HG03354 (cell line): ENCODE measurements at regions not wholly inside any gene's neighbourhood (a gene's known extent, or its start where the extent isn't known, plus 50 kb on each side); places are given as distances from the start of the nearest gene placed in this dataset.

Experiments used
- ATAC-seq: cut with Tn5 transposase; IDR thresholded peaks from one replicate; pipeline ENCODE4 v1.9.1; 2021; ENCODE audit warnings: mild to moderate bottlenecking; ENCODE audit not compliant: unreplicated experiment, poor library complexity, severe bottlenecking

DNA sequence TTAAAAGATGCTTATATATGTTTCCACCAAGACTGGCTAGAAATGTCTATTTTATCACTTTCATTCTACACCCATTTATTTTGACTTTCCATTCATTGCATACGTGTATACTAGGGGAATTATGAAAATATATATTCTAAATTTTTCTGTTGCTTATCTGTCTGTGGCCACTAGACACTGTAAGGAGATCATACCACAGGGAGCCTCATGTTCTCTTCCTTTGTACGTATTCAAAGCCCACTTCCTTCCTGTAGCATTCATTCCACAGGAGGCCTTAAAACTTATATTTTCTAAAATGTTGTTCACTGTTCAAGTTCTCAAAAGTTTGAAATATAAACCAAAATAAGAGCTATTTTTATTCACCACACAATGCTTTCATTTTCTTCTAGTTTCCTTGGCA lies 1848.9 kb upstream of the TENM3 start:
- peak; percentile 61 for ATAC-seq

DNA sequence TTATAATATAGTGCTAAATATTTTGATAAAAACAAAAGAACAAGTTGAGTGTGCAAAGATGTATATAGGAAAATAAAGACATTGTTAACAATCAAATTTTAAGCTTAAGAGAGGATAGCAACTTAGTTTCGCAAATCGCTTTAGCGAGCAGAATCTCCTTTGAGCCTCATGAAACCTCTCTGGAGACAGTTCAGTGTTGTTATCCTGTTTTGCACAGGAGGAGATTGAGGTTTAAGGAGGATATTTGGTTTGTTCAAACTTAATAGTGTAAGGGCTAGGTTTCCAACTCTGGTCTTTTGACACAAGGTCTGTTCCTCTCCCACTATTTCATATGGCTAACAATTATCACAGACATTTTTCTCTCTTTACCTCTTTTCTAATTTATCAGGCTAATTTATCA lies 1848.5 kb upstream of the TENM3 start:
- ATAC-seq = peak; percentile 35

DNA sequence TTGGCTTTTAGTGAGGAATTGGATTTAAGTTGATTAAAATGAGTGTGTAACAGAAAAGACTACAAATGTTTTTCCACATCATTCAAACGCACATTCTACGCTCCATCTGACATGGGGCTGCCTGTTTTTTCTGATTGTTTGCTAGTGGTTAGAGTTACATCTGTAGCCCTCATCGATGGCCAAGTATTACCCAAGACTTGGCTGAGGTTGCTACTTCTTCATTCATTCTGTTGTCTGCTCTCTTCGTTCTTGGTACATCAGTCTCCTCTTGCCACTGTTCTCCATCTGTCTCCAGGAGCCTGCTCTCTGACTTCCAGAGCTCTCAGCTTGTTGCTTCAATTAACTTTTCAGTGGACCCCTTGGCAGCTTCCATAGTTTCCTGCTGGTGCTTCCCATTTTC lies 1844.6 kb upstream of the TENM3 start:
- ATAC-seq = no peak

DNA sequence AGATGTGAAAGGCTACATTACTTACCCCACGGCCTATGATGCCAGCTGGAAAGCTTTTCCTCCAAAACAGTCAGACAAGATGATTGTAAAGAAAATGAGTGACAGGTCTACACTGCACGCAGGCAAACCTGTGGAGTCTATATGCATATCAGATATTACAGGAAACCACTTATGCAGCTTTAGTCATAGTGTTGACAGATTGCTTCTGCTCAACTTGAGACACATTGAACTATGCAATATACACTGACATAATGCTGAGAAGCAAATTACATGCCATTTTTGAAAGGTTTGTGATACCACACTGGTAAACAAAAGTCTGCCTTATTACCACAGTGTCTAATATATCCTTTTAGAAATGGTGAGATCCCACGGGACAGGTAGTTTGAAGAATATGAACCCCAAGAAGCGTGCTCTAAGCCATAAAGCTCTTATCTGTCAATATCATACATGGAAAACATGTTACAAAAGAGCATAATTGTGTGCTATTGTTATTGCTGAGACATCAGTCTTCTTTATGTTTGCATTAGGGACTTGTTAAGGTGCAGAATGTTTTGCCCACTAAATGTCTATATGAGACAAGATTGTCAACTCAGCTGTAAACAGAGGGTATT lies 1835.8 kb upstream of the TENM3 start:
- ATAC-seq = no peak

DNA sequence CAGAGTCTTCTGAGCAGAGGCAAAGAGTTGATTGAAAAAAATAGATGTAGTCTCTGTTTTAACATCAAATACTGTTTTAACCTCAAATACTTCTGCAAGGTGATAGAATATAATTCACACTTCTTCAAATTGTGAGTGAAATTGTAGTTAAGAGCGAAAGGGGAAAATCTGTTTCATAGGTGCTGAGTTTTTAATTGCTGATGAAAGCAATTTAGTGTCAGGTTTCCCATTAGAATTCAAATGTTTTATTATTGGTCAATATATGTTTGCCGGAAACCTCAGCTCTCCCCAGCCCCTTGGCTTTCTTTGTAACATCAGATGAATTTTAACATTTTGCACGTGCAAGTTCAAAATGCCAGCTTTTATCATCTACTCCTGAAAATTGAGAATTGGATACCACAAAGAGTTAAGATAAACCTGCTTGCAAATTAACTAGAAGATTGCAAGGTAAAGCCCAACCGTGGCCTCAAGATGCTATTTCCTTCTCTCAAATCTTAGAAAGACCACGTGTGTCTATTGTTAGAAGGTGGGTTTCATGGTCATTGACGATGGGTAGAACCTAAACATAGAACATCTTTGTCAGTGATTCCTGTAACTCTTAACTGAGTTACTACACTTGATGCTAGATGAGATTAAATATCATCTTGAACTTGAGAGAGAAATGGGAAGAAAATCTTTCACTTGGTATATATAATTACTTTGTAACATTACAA lies 1824.2 kb upstream of the TENM3 start:
- peak; percentile 53 for ATAC-seq

DNA sequence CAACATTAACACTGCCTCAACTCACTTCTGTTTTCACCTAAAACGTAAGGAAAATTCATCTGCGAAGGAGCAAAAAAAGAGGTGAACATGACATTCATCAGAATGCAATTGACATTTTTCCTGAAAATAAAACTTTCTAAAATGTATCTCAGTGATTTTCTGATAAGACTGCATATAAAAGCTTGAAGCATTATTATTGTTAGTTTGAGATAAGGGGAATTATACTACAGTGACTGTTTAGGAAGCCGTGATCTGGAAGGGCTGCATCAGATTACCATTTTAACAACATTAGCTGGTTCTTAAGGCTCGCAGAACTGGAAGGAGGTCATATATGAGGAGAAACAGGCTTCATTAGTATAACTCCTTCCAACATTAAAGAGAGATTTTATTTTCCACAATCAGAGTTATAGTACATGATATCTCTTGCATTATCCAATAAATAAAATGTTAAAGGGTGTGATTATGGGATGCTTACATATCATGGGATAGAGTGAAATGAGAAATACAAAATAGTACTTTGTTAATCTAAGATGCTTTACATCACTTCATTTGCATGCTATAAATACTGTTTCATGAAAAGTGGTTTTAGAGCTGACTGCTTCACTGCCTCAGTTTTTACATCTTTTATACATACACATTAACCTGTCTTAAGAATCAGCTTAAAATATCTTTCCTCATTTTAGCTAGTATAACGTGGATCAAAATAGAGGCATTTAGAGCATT lies 1820.1 kb upstream of the TENM3 start:
- ATAC-seq = peak; percentile 74

DNA sequence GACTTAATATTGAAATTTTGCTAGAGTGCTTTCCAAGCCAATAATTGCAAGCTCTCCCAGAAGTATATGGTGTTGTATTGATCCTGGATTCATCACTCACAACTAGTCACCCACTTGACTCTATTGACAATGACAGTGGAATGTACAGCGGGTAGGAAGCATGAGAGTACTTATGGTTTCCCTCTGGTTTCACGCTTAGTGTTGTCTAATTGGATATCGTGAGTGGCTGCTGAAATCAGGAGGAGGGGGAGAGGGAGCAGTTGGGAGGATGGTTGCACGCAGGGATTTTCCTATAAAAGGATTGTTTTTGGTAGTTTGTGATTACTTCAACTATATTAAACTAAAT lies 1819.5 kb upstream of the TENM3 start:
- peak; percentile 35 for ATAC-seq

DNA sequence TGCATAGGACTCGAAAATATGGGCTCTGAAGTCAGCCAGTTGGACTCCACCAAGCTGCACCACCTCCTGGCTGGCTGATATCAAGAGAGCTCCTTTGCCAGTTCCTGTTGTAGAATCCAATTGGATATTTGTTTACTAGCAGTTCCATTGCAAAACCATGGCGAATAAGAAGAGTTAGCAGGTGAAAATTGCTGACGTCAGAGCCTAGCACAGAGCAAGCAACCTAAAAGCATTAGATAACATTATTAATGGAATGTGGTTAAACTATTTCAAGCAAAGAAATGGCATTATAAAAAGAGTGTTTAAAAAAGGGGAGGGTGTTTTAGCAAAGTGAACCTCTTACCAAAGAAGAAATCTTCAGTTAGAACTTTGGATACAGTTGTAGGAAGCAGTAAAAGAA lies 1816.3 kb upstream of the TENM3 start:
- ATAC-seq = no peak

DNA sequence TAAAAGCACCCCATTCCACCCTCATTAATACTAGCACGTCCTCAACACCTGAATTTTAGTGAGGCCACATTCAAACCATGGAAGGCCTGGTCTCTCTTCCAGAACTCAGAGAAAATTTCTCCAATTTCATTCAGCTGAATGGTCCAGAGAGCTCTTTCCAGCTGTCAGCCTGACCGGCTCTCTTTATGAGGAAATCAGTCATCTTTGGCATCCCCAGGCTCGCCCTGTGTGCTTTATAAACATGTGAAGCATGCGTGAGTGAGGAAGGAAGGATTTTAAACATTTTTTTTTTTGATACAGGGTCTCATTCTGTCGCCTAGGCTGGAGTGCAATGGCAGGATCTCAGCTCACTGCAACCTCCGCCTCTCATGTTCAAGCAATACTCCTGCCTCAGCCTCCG lies 1812.9 kb upstream of the TENM3 start:
- ATAC-seq = no peak

DNA sequence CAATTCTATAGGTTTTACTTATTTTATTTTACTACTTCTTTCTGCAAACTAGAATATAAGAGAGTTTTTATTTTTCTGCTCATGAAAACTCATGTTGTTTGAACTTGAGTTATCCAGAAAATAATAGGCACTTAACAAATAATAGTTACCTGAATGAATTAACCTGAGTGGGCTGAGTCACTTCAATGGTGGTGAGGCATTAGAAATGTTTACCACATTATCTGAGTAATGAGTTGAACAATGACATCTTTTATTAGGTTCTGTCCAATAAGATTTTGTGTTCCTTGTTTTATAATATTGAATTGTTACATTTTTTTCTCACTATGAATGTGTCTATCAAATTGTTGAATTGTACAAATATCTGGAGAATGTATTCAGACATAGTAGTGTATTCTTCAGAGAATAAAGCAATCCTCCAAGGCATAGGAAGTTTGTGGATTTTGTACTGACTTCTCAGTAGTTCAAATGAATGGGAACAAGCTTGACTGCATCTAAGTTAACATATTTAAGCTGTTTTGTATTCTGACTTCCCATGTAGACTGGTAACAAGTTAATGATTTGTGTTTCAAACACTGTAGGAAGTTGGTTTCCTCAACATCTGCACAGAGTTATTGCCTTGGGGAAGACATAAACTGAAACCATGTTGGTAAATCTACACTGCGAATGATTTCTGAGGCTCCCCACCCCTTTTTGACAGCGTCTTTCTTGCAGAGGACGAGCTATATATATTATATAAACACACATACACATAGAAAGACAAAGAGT lies 1808.9 kb upstream of the TENM3 start:
- peak; percentile 92 for ATAC-seq

DNA sequence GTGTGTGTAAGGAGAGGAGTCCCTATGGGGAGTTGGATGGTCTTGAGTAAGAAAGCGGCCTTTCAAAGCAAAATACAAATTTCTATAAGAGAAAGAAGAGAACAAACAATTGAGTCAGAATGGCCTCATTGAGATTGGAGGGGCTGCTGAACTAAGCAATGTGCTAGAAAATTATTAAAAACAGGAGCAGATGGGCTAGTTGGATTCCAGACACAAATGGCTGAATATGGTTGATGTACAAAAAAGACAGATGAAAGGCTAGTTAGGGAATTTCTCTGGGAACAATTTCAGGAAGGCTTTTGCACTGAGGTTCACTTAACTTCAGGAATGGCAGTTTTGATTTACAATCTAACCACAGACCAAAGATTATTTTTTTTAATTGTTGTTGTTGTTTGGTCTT lies 1806.8 kb upstream of the TENM3 start:
- ATAC-seq = no peak

DNA sequence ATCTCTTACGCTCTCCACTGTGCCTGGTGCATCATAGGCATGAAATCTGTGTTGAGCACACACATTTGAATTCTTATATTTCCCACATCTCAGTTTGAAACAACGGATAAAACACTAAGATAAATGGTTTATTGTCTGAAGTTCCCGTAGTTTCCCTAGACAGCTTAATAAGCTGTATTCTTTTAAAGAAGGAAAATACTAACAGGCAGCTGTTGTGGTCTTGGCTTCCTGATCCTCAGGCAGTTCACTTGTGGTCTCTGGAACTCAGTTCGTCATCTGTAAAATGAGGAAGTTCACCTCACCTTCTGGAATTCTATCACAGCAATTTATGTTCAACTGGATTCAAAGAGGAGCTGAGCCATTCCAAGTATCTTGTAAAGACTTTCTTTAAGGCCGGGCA lies 1805.6 kb upstream of the TENM3 start:
- ATAC-seq = no peak

DNA sequence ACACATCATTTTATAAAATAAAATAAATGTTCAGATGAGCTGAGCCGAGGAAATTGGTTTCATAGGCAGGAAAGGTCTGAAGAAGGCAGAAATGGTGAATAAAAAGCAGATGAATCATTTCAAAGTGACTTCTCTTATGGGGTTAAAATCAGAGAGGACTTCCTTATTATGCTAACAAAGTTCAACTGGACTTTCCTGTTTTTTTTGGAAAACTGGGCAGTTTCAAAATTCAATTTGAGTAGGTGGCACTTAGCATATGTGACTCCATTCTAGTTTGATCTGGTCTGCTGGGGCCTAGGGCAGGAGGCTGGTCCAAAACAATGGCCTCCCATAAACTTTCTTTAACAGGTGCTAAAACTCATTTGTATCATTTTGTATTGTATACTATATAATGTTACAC lies 1794.9 kb upstream of the TENM3 start:
- ATAC-seq = no peak

DNA sequence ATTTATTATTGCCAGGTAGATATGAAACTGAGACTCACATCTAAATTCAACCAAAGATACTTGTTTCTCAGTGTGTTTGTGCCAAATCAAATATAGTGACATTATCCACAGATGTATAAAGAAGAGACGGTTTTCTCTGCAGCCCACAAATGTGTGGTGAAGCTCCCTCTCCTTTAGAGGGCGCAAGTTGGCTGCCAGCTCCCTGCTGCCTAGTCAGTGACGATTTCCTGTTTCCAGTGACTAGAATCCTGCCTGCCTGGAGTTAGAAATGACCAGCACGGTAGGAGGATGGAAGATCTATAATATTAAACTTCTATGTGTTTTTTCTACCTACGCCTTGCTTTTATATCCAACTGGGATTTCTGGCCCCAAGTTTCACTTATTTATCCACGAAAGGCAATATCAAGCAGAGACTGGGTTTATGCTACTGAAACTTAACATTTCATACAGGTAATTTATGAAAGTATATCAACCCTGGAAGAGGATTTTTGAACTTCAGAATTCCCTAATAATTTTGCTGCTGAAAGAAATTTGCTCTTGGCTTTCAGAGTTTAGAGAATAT lies 1793.7 kb upstream of the TENM3 start:
- peak; percentile 94 for ATAC-seq

DNA sequence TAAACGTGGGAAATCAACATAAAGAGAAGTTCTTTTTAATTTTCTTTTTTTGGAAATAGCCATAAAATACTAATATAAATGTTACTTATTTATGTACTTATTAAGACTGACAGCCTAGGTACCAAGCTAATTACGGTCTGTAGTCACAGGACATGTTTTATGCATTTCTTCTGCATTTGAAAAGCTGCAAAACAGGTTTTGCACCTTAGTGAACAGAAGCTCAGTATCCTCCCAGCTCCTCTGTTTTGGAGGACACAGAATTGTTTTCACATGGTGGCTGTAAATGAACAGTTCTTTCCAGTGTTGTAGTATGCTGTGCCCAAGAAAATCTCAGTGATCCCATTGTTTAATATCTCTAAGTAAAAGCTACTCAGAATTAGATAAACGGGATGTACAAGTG lies 1788.0 kb upstream of the TENM3 start:
- no peak for ATAC-seq

DNA sequence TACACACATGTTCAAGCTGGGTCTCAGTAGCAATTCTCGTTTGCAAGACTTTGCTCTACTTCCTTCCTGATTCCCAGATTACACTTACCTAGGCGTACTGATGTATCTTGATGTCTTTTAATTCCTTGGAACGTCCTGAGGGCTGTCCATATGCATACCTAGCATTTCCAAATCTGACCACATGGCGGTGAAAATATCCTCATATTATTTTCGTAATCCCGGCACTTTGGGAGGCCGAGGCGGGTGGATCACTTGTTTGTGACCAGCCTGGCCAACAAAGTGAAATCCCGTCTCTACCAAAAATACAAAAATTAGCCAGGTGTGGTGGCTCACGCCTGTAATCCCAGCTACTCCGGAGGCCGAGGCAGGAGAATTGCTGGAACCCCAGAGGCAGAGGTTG lies 1786.3 kb upstream of the TENM3 start:
- ATAC-seq = no peak

DNA sequence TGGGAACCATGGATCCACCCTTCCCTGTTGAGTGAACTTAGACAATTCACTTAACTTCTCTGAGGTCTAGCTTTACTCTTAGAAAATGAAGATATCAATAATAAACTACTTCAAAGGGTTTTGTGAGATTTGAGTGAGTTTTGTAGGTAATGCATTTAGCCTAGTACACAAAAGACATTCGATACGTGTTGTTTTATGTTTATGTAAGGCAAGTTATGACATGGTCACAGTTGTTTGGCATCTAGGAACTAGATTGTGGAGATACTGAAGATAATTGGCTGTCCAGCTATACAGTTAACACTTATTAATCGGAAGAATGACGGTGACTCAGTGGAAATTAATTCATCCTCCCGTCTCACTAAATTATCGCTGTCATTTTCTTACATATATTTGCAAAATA lies 1781.1 kb upstream of the TENM3 start:
- ATAC-seq = no peak

DNA sequence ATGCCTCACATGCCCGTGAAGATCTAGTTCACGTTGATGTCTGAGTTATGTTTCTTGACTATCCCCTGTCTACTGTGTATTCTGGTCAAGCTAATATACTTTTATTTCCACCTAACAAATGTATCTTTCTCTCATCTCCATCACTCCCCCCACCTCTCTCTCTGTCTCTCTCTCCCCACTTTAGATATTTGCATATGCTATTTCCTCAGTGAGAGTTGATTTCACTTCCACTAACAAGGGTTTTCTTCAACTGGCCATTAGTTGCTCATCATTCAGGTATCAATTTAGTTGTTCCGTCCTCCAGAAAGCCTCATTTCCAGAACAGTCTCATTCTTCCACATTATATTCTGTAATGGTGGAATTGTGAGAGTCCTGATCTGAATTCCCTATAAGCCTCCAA lies 1777.8 kb upstream of the TENM3 start:
- ATAC-seq = peak; percentile 60

DNA sequence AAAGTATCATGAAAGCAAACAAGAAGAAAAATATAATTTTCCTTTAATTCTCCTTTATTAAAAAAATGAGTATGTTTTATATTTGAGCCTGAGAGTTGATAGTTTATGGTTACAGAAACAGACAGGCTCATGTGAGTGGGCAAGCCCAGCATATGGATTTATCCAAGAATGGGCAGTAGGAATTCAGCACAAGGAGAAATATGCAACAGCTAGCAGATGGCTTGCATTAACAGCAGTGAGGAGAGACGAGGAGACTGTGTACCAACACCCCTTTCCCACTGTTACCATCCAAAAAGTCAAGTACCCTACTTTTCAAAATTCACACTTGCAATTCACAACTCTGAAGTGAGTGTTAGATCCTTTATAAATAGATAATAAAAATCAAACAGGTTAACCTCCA lies 1760.2 kb upstream of the TENM3 start:
- ATAC-seq = no peak

DNA sequence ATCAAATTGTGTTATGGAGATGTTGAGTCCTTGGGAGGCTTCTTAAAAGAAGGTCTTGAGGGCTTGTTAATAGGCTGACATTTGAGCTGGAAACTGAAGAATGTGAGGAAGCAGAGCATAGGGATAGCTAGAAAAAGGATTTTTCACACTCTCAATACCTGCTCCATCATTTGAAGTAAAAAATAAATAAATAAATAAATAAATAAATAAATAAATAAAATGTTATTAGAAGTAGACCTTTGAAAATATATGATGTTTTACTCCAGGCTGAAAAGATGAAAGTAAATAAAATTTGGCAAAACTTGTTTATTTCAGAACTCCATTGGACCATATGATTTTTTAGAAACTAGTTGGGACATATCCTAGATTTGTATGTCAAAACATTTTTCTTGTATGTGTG lies 1757.8 kb upstream of the TENM3 start:
- no peak for ATAC-seq
